Activated CD4-positive, alpha-beta T cell treated with anti-CD3 and anti-CD28 coated beads, Interleukin-2, amount 10 ng/mL, durations not matched to agents 7 days and 5 days (primary cell): ENCODE measurements at regions not wholly inside any gene's neighbourhood (a gene's known extent, or its start where the extent isn't known, plus 50 kb on each side); places are given as distances from the start of the nearest gene placed in this dataset.

Experiments used
- CTCF ChIA-PET: fragments of 350-600 bp; sonication (Branson Sonifier 250); formaldehyde crosslinking; loops from one replicate; lab custom pipeline; 2021; ENCODE audit warnings: antibody characterized with exemption; lab: Charles Lee
- POLR2A ChIA-PET: fragments of 350-600 bp; sonication (Branson Sonifier 250); formaldehyde crosslinking; loops from one replicate; lab custom pipeline; 2021; ENCODE audit warnings: antibody characterized with exemption; lab: Charles Lee
- DNase-seq: peaks from one replicate; pipeline ENCODE4 v3.0.0-alpha.2; 2020
- H3K27ac Mint-ChIP-seq: one replicate; pipeline ENCODE4 v1.8.0; 2021; ENCODE audit warnings: mild to moderate bottlenecking, moderate library complexity, mixed read lengths
- H3K27me3 Mint-ChIP-seq: one replicate; pipeline ENCODE4 v1.8.0; 2021; ENCODE audit warnings: mixed read lengths
- H3K36me3 Mint-ChIP-seq: one replicate; pipeline ENCODE4 v1.8.0; 2021; ENCODE audit warnings: low read depth, mixed read lengths
- H3K4me1 Mint-ChIP-seq: one replicate; pipeline ENCODE4 v1.8.0; 2021; ENCODE audit warnings: mixed read lengths
- H3K4me3 Mint-ChIP-seq: one replicate; pipeline ENCODE4 v1.8.0; 2021; ENCODE audit warnings: mild to moderate bottlenecking, moderate library complexity, mixed read lengths
- H3K9me3 Mint-ChIP-seq: one replicate; pipeline ENCODE4 v1.8.0; 2021; ENCODE audit warnings: mixed read lengths

DNA sequence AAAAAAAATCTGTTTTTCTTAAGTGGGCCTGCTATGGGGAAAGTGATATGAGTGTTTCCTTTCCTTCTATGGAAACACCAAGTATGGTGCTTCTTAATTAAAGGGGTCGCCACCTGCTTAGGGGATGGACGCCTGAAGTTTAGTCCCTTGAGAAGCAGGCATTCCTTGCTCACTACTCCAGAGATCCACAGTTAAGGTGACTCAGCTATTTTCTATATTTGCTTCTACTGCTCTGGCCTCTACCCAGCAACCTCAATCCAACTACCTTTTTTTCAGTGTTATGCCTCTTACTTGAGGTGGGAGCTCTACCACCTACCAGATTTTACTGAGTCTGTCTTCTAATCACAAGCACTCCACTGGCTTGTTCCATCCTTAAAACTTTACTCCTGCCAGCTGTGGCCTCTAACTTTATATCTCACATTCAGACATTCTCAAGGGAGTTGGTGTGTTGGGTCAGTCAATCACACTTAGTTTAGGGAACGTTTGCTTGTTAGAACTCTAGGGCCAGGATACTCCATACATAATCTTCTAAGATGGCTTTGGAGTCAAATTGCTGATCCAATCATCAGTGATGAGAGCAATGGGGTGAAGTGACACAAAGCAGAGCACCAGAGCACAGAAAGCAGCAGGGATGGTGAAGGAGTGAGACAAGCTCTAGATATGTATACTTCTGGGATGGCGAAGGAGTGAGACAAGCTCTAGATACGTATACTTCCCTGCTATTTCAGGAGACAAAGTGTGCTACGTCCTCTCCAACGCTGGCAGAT lies 708.1 kb downstream of the EFNA5 start:
- H3K36me3 Mint-ChIP-seq: no peaks in the 10 kb centered on the region
- H3K27ac Mint-ChIP-seq: no peak overlapping the region
- DNase-seq: no peak
- CTCF ChIA-PET: no interaction called here
- H3K4me1 Mint-ChIP-seq: no peaks in the 10 kb centered on the region
- peaks cover 2% of the 10 kb centered on the region for H3K9me3 Mint-ChIP-seq
- no peak overlapping the region for H3K4me3 Mint-ChIP-seq
- POLR2A ChIA-PET: no interaction called here
- no peaks in the 10 kb centered on the region for H3K27me3 Mint-ChIP-seq

- H3K4me3 Mint-ChIP-seq: no peak overlapping the region
- no peaks in the 10 kb centered on the region for H3K4me1 Mint-ChIP-seq
- no peaks in the 10 kb centered on the region for H3K36me3 Mint-ChIP-seq
- DNase-seq: no peak
- H3K9me3 Mint-ChIP-seq: peaks cover 2% of the 10 kb centered on the region
- ChIA-PET POLR2A (no interaction called here), CTCF (no interaction called here)
- no peaks in the 10 kb centered on the region for H3K27me3 Mint-ChIP-seq
- H3K27ac Mint-ChIP-seq: no peak overlapping the region
These were observed 711.4 kb downstream of the EFNA5 start for GRCh38 chr5:106959387-106959786.

- H3K4me1 Mint-ChIP-seq: no peaks in the 10 kb centered on the region
- ChIA-PET CTCF (no interaction called here), POLR2A (no interaction called here)
- H3K27ac Mint-ChIP-seq: no peak overlapping the region
- no peak for DNase-seq
- H3K27me3 Mint-ChIP-seq: no peaks in the 10 kb centered on the region
- no peak overlapping the region for H3K4me3 Mint-ChIP-seq
- H3K9me3 Mint-ChIP-seq: peaks cover 2% of the 10 kb centered on the region
- H3K36me3 Mint-ChIP-seq: no peaks in the 10 kb centered on the region
These were observed 713.4 kb downstream of the EFNA5 start for GRCh38 chr5:106957336-106957735.

DNA sequence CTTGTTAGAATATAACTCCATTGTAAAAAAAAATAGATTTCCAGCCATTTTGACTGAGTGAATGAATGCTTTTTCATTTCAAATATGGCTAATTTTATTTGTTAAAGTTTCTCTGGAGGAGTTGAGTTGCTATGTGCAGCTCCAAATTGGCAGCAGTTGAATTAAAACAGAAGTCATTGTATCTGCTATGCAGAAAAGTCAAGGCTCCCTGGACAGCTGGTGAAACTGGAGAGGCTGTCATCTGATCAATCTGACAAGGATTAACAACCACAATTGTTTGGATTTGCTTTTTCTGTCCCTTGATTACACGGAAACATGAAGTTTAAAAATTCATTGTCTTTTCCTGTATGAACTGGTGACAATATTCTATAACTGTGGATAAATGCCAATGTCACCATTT lies 713.9 kb downstream of the EFNA5 start:
- Mint-ChIP-seq H3K9me3 (no peaks in the 10 kb centered on the region), H3K27me3 (no peaks in the 10 kb centered on the region), H3K4me1 (no peaks in the 10 kb centered on the region), H3K27ac (no peak overlapping the region), H3K4me3 (no peak overlapping the region), H3K36me3 (no peaks in the 10 kb centered on the region)
- CTCF ChIA-PET: no interaction called here
- no peak for DNase-seq
- POLR2A ChIA-PET: no interaction called here

DNA sequence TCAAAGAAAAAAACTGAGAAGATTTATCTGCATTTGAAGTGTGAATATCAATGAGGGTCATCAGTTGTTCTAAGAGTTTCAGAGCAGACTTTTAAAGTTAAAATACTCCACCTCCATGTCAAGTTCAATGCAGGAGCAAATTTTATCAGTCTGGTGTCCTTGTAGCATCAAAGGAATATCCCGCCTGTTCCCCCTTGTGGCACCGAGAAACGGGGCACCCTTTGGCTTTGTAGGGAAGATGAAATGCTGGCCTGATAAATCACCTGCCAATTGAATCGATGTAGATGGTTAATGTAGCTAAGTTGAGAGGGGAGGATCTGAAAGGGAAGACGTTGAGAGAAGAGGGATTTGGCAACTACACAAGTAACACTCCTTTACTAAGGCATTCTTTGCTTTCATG lies 714.5 kb downstream of the EFNA5 start:
- no peaks in the 10 kb centered on the region for H3K36me3 Mint-ChIP-seq
- H3K9me3 Mint-ChIP-seq: no peaks in the 10 kb centered on the region
- DNase-seq: no peak
- H3K4me1 Mint-ChIP-seq: no peaks in the 10 kb centered on the region
- POLR2A ChIA-PET: no interaction called here
- H3K27me3 Mint-ChIP-seq: no peaks in the 10 kb centered on the region
- H3K4me3 Mint-ChIP-seq: no peak overlapping the region
- CTCF ChIA-PET: no interaction called here
- H3K27ac Mint-ChIP-seq: no peak overlapping the region

GRCh38 chr5:106940986-106941385 lies 729.8 kb downstream of the EFNA5 start:
- H3K4me1 Mint-ChIP-seq: no peaks in the 10 kb centered on the region
- DNase-seq: no peak

DNA sequence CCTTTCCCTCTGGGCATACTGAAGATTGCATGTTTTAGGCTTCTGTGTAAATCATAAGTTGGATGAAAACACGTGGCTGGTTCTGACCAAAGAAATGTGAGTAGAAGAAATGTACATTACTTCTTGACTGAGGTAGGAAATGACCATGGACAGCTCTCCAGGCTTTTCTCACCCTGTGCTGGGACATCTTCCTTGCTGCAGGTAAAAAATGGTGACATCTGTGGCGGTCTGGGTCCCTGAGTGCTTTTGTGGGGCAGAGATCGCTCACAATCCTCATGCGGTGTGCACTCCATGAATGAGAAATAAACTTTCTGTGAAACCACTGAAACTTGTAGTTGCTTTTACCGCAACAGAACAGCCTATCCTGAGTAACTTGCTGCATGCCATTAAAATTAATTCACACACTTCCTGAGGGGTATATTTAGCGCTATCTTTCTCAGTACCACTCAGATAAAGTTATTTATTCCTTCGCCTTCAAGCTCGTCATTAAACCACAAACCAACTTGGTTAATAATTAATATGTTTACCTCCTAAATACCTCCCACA lies 730.4 kb downstream of the EFNA5 start:
- ChIA-PET POLR2A (interaction anchor here (0.5 kb wide), 1 partner anchor 664 kb away, joined by 3 read pairs; no protein-coding TSS in a partner anchor), CTCF (no interaction called here)
- H3K9me3 Mint-ChIP-seq: no peaks in the 10 kb centered on the region
- no peak overlapping the region for H3K27ac Mint-ChIP-seq
- H3K4me1 Mint-ChIP-seq: no peaks in the 10 kb centered on the region
- no peak overlapping the region for H3K4me3 Mint-ChIP-seq
- DNase-seq: no peak
- no peaks in the 10 kb centered on the region for H3K27me3 Mint-ChIP-seq
- H3K36me3 Mint-ChIP-seq: no peaks in the 10 kb centered on the region

More at GRCh38 chr5:106940986-106941385, 729.8 kb downstream of the EFNA5 start:
- H3K9me3 Mint-ChIP-seq: no peaks in the 10 kb centered on the region
- ChIA-PET POLR2A (no interaction called here), CTCF (no interaction called here)
- no peaks in the 10 kb centered on the region for H3K36me3 Mint-ChIP-seq
- no peaks in the 10 kb centered on the region for H3K27me3 Mint-ChIP-seq
- no peak overlapping the region for H3K27ac Mint-ChIP-seq
- no peak overlapping the region for H3K4me3 Mint-ChIP-seq

DNA sequence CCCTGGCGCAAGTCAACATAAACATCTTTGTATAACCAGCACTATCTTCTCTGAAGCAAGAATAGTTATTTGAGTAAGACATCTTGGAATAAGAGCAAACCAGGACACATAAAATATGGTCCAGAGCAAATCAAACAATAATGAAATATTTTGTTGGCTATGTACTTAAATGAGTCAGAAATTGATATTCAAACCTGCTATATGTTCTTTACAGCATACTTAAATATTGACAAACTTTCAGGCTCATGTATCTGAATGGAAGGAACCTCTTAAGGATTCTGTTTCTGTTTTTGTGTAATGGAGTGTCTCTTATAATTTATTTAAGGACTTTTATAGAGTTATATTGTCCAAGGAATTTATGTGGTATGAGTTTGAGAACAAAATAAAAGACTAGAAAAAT lies 747.3 kb downstream of the EFNA5 start:
- no peak overlapping the region for H3K27ac Mint-ChIP-seq
- H3K36me3 Mint-ChIP-seq: no peaks in the 10 kb centered on the region
- DNase-seq: no peak
- no peaks in the 10 kb centered on the region for H3K4me1 Mint-ChIP-seq
- ChIA-PET POLR2A (no interaction called here), CTCF (no interaction called here)
- H3K27me3 Mint-ChIP-seq: no peaks in the 10 kb centered on the region
- H3K4me3 Mint-ChIP-seq: no peak overlapping the region
- no peaks in the 10 kb centered on the region for H3K9me3 Mint-ChIP-seq

DNA sequence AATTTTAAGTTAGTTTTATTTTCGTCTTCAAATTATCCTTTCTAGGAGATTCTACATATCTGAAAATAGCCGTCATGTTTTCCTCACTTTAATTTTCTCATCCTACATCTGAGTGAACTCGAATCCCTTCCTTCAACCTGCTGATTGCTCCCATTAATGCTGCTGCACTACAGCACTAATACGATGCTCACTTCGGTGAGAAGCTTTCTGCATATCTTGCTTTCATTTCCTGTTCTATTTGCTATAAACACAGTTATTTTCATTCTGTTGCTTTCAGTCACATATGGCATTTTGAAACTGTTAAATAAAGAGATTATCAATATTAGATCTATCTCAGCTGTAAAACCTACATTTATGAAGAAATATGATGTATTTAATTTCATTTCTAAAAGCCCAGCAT lies 749.2 kb downstream of the EFNA5 start:
- ChIA-PET CTCF (no interaction called here), POLR2A (no interaction called here)
- Mint-ChIP-seq H3K36me3 (no peaks in the 10 kb centered on the region), H3K27me3 (no peaks in the 10 kb centered on the region), H3K4me3 (no peak overlapping the region), H3K27ac (no peak overlapping the region), H3K4me1 (no peaks in the 10 kb centered on the region), H3K9me3 (no peaks in the 10 kb centered on the region)
- DNase-seq: no peak

- Mint-ChIP-seq H3K9me3 (no peaks in the 10 kb centered on the region), H3K4me3 (no peak overlapping the region), H3K27ac (no peak overlapping the region), H3K36me3 (no peaks in the 10 kb centered on the region), H3K4me1 (no peaks in the 10 kb centered on the region), H3K27me3 (no peaks in the 10 kb centered on the region)
- no peak for DNase-seq
- CTCF ChIA-PET: no interaction called here
- POLR2A ChIA-PET: no interaction called here
These were observed 760.3 kb downstream of the EFNA5 start for GRCh38 chr5:106910486-106910885.

- ChIA-PET POLR2A (no interaction called here), CTCF (no interaction called here)
- Mint-ChIP-seq H3K27me3 (no peaks in the 10 kb centered on the region), H3K27ac (no peak overlapping the region), H3K4me1 (no peaks in the 10 kb centered on the region), H3K36me3 (no peaks in the 10 kb centered on the region), H3K4me3 (no peak overlapping the region), H3K9me3 (no peaks in the 10 kb centered on the region)
- no peak for DNase-seq
These were observed 761.0 kb downstream of the EFNA5 start for GRCh38 chr5:106909716-106910115.

DNA sequence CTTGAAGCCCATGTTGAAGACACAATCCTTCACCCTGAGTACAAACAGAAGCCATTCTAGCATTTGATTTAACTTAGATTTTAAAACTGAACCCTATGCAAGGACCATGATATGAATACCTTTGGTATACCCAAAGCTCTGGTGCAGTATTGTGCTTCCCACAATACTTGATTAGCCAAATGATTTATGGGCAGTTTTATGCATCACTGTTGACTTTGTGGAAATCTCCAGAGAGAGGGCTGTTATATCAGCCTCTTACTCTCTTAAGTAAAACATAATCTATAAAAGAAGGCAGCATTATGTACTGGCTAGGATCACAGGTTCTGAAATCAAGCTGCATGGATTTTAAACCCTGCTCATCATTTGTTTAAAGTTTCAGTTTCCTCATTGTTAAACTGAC lies 762.8 kb downstream of the EFNA5 start:
- Mint-ChIP-seq H3K27ac (no peak overlapping the region), H3K27me3 (no peaks in the 10 kb centered on the region), H3K4me1 (no peaks in the 10 kb centered on the region), H3K9me3 (no peaks in the 10 kb centered on the region), H3K4me3 (no peak overlapping the region), H3K36me3 (no peaks in the 10 kb centered on the region)
- no peak for DNase-seq
- POLR2A ChIA-PET: no interaction called here
- CTCF ChIA-PET: no interaction called here

GRCh38 chr5:106906199-106906598 lies 764.5 kb downstream of the EFNA5 start:
- H3K27me3 Mint-ChIP-seq: no peaks in the 10 kb centered on the region
- H3K4me3 Mint-ChIP-seq: no peak overlapping the region
- H3K4me1 Mint-ChIP-seq: no peaks in the 10 kb centered on the region
- POLR2A ChIA-PET: no interaction called here
- H3K36me3 Mint-ChIP-seq: no peaks in the 10 kb centered on the region
- DNase-seq: no peak
- H3K9me3 Mint-ChIP-seq: no peaks in the 10 kb centered on the region
- no peak overlapping the region for H3K27ac Mint-ChIP-seq
- CTCF ChIA-PET: no interaction called here

- Mint-ChIP-seq H3K9me3 (peaks cover 3% of the 10 kb centered on the region), H3K4me3 (no peak overlapping the region), H3K36me3 (no peaks in the 10 kb centered on the region), H3K4me1 (no peaks in the 10 kb centered on the region), H3K27ac (no peak overlapping the region), H3K27me3 (no peaks in the 10 kb centered on the region)
- no peak for DNase-seq
- ChIA-PET POLR2A (no interaction called here), CTCF (no interaction called here)
These were observed 775.8 kb downstream of the EFNA5 start for GRCh38 chr5:106894964-106895363.
